ENCODE measurements at regions not wholly inside any gene's neighbourhood (a gene's known extent, or its start where the extent isn't known, plus 50 kb on each side); places are given as distances from the start of the nearest gene placed in this dataset.

GRCh38 chr11:91854780-91855179 lies 369.8 kb upstream of the FAT3 start:
- DNase-seq = no peak

GRCh38 chr11:91854171-91854570 lies 370.4 kb upstream of the FAT3 start:
- DNase-seq = no peak

- no peak for DNase-seq
These were observed 372.7 kb upstream of the FAT3 start for GRCh38 chr11:91851908-91852307.

- DNase-seq = no peak
These were observed 373.9 kb upstream of the FAT3 start for GRCh38 chr11:91850533-91851275.

GRCh38 chr11:91850021-91850420 lies 374.6 kb upstream of the FAT3 start:
- DNase-seq = no peak

- no peak for DNase-seq
These were observed 378.0 kb upstream of the FAT3 start for GRCh38 chr11:91846649-91847048.

- no peak for DNase-seq
These were observed 378.6 kb upstream of the FAT3 start for GRCh38 chr11:91846002-91846401.

- DNase-seq = no peak
These were observed 383.9 kb upstream of the FAT3 start for GRCh38 chr11:91840640-91841240.

- no peak for DNase-seq
These were observed 386.9 kb upstream of the FAT3 start for GRCh38 chr11:91837411-91838330.

GRCh38 chr11:91835051-91835560 lies 389.5 kb upstream of the FAT3 start:
- no peak for DNase-seq

- DNase-seq = no peak
These were observed 395.7 kb upstream of the FAT3 start for GRCh38 chr11:91828901-91829300.

GRCh38 chr11:91825777-91826176 lies 398.8 kb upstream of the FAT3 start:
- DNase-seq = no peak

- no peak for DNase-seq
These were observed 401.3 kb upstream of the FAT3 start for GRCh38 chr11:91823252-91823830.

- DNase-seq = no peak
These were observed 401.8 kb upstream of the FAT3 start for GRCh38 chr11:91822805-91823204.

- DNase-seq = no peak
These were observed 403.9 kb upstream of the FAT3 start for GRCh38 chr11:91820709-91821108.

GRCh38 chr11:91819777-91820176 lies 404.8 kb upstream of the FAT3 start:
- no peak for DNase-seq

GRCh38 chr11:91819195-91819594 lies 405.4 kb upstream of the FAT3 start:
- no peak for DNase-seq

- no peak for DNase-seq
These were observed 406.6 kb upstream of the FAT3 start for GRCh38 chr11:91817996-91818395.

GRCh38 chr11:91813263-91813662 lies 411.4 kb upstream of the FAT3 start:
- DNase-seq = no peak

- no peak for DNase-seq
These were observed 413.7 kb upstream of the FAT3 start for GRCh38 chr11:91810871-91811270.

GRCh38 chr11:91805293-91805692 lies 419.3 kb upstream of the FAT3 start:
- DNase-seq = no peak

- DNase-seq = no peak
These were observed 420.6 kb upstream of the FAT3 start for GRCh38 chr11:91804042-91804441.

GRCh38 chr11:91802475-91802874 lies 422.1 kb upstream of the FAT3 start:
- no peak for DNase-seq

Data from T-helper 2 cell (primary cell).